ENCODE measurements at regions not wholly inside any gene's neighbourhood (a gene's known extent, or its start where the extent isn't known, plus 50 kb on each side); places are given as distances from the start of the nearest gene placed in this dataset.

- TF ChIP-seq CTCF (conservative IDR thresholded peaks at IDR 0.05; ENCODE audit: low read depth in 2 of 2) = no peak
- TF ChIP-seq EZH2phosphoT487 (IDR thresholded peaks at IDR 0.05; ENCODE audit: unreplicated experiment) = no peak
- no peak for TF ChIP-seq EZH2 (IDR thresholded peaks at IDR 0.05; ENCODE audit: low read depth, unreplicated experiment)
- no peak for TF ChIP-seq POLR2AphosphoS5 (IDR thresholded peaks at IDR 0.05; ENCODE audit: low read depth)
- TF ChIP-seq, protein P1, sequence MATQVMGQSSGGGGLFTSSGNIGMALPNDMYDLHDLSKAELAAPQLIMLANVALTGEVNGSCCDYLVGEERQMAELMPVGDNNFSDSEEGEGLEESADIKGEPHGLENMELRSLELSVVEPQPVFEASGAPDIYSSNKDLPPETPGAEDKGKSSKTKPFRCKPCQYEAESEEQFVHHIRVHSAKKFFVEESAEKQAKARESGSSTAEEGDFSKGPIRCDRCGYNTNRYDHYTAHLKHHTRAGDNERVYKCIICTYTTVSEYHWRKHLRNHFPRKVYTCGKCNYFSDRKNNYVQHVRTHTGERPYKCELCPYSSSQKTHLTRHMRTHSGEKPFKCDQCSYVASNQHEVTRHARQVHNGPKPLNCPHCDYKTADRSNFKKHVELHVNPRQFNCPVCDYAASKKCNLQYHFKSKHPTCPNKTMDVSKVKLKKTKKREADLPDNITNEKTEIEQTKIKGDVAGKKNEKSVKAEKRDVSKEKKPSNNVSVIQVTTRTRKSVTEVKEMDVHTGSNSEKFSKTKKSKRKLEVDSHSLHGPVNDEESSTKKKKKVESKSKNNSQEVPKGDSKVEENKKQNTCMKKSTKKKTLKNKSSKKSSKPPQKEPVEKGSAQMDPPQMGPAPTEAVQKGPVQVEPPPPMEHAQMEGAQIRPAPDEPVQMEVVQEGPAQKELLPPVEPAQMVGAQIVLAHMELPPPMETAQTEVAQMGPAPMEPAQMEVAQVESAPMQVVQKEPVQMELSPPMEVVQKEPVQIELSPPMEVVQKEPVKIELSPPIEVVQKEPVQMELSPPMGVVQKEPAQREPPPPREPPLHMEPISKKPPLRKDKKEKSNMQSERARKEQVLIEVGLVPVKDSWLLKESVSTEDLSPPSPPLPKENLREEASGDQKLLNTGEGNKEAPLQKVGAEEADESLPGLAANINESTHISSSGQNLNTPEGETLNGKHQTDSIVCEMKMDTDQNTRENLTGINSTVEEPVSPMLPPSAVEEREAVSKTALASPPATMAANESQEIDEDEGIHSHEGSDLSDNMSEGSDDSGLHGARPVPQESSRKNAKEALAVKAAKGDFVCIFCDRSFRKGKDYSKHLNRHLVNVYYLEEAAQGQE (IDR thresholded peaks at IDR 0.05; ENCODE audit: unreplicated experiment) = no peak
- TF ChIP-seq, protein P2, sequence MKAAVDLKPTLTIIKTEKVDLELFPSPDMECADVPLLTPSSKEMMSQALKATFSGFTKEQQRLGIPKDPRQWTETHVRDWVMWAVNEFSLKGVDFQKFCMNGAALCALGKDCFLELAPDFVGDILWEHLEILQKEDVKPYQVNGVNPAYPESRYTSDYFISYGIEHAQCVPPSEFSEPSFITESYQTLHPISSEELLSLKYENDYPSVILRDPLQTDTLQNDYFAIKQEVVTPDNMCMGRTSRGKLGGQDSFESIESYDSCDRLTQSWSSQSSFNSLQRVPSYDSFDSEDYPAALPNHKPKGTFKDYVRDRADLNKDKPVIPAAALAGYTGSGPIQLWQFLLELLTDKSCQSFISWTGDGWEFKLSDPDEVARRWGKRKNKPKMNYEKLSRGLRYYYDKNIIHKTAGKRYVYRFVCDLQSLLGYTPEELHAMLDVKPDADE (IDR thresholded peaks at IDR 0.05) = no peak
Measured at GRCh38 chr6:16055852-16056251, 73.0 kb upstream of the MYLIP start.
